PC-9 (cell line): ENCODE measurements at regions not wholly inside any gene's neighbourhood (a gene's known extent, or its start where the extent isn't known, plus 50 kb on each side); places are given as distances from the start of the nearest gene placed in this dataset.

Source experiments
- CTCF ChIP-seq: fragments of 200-600 bp; sonication (generic); conservative IDR thresholded peaks from 2 replicates; pipeline ENCODE4 v1.6.1; 2017; ENCODE audit warnings: mixed run types, antibody characterized with exemption, mild to moderate bottlenecking, moderate library complexity
- EZH2 ChIP-seq: fragments of 200-600 bp; sonication (generic); IDR thresholded peaks from 2 replicates; pipeline ENCODE4 v1.8.0; 2017; ENCODE audit warnings: antibody characterized with exemption, low read depth

DNA sequence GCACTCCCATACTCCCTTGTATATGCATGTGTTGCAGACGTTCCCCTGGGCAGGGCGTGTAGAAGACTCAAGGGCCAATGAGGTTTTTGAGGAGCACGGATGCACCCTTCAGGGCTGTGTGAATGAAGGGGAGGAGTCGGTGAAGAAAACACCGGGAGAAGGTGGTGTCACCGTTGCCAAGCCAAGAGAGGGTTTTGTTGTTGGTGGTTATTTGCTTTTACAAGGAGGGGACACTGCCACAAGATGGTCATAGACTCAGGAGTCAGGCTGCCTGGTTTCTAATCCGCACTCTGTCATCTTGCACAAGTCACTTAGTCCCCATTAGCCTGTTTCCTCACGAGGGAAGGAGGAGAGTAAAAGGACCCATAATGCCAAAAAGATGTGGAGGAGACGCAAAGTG, 124.0 kb downstream of the PXDC1 start:
- TF ChIP-seq CTCF (no peak), EZH2 (no peak)
